ENCODE measurements at regions not wholly inside any gene's neighbourhood (a gene's known extent, or its start where the extent isn't known, plus 50 kb on each side); places are given as distances from the start of the nearest gene placed in this dataset.

DNA sequence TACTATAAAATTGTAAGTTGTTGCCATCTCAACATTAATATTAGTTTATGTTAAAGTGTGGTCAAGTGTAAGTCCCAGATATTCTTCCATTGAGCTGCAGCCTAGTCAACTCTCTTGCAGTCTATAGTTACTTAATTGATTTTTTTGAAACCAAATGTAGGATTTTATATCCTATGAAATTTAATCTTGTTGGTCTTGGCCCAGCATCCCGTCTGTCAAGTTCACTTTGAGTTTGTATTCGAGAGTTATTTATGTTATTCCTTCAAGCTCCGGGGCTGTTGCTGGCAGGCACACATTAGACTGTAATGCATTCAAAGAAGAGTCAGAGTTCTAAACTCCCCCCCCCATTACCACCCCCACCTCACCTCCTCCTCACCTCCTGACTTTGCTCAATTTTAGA, 71.0 kb upstream of the SPACA1 start:
- TF ChIP-seq, protein P1, sequence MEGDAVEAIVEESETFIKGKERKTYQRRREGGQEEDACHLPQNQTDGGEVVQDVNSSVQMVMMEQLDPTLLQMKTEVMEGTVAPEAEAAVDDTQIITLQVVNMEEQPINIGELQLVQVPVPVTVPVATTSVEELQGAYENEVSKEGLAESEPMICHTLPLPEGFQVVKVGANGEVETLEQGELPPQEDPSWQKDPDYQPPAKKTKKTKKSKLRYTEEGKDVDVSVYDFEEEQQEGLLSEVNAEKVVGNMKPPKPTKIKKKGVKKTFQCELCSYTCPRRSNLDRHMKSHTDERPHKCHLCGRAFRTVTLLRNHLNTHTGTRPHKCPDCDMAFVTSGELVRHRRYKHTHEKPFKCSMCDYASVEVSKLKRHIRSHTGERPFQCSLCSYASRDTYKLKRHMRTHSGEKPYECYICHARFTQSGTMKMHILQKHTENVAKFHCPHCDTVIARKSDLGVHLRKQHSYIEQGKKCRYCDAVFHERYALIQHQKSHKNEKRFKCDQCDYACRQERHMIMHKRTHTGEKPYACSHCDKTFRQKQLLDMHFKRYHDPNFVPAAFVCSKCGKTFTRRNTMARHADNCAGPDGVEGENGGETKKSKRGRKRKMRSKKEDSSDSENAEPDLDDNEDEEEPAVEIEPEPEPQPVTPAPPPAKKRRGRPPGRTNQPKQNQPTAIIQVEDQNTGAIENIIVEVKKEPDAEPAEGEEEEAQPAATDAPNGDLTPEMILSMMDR (IDR thresholded peaks at IDR 0.05) = no peak
- no peaks in the 10 kb centered on the region for H3K36me3 ChIP-seq
- H3K9me3 ChIP-seq = no peaks in the 10 kb centered on the region
- H3K4me3 ChIP-seq = no peak overlapping the region
- intact Hi-C loops (cut with DNase I) = no loop called here
- no peak overlapping the region for H3K27ac ChIP-seq
- H3K4me1 ChIP-seq = no peaks in the 10 kb centered on the region
- H3K27me3 ChIP-seq = peaks cover 0 to 4% of the 10 kb centered on the region in 2 donors
- DNase-seq (no peak), ATAC-seq (no peak)

GRCh38 chr6:87975561-87975960, 72.1 kb upstream of the SPACA1 start:
- no peak overlapping the region for H3K27ac ChIP-seq
- H3K36me3 ChIP-seq = no peaks in the 10 kb centered on the region
- intact Hi-C loops (cut with DNase I) = no loop called here
- peaks cover 0 to 4% of the 10 kb centered on the region in 2 donors for H3K27me3 ChIP-seq
- H3K4me1 ChIP-seq = no peaks in the 10 kb centered on the region
- DNase-seq = no peak
- TF ChIP-seq, protein P1 (IDR thresholded peaks at IDR 0.05) = no peak
- H3K9me3 ChIP-seq = no peaks in the 10 kb centered on the region
- no peak overlapping the region for H3K4me3 ChIP-seq
- ATAC-seq = no peak

DNA sequence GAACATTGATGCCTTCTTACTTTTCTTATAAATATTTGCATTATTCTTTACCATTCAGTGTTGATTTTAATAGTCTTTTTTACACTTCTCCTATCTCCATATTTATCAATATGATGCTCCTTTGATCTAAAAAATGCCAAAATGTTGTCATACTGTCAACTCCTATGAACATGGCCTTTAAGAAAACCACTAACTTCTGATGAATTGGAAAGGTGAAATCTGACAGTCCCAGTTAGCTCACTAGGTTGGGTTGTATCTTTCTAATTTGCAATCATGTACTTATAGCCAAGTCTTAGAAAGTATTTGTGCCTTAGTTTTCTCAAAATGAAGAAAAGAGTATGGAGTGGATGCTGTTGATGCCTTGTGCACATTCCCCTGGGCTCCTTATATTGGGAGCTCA, 75.4 kb upstream of the SPACA1 start:
- Histone ChIP-seq H3K4me1 (no peaks in the 10 kb centered on the region), H3K9me3 (no peaks in the 10 kb centered on the region), H3K27me3 (peaks cover 0 to 35% of the 10 kb centered on the region in 2 donors), H3K36me3 (no peaks in the 10 kb centered on the region), H3K4me3 (no peak overlapping the region), H3K27ac (no peak overlapping the region)
- DNase-seq (no peak), ATAC-seq (no peak)
- TF ChIP-seq, protein P1 (IDR thresholded peaks at IDR 0.05) = no peak
- intact Hi-C loops (cut with DNase I) = no loop called here

DNA sequence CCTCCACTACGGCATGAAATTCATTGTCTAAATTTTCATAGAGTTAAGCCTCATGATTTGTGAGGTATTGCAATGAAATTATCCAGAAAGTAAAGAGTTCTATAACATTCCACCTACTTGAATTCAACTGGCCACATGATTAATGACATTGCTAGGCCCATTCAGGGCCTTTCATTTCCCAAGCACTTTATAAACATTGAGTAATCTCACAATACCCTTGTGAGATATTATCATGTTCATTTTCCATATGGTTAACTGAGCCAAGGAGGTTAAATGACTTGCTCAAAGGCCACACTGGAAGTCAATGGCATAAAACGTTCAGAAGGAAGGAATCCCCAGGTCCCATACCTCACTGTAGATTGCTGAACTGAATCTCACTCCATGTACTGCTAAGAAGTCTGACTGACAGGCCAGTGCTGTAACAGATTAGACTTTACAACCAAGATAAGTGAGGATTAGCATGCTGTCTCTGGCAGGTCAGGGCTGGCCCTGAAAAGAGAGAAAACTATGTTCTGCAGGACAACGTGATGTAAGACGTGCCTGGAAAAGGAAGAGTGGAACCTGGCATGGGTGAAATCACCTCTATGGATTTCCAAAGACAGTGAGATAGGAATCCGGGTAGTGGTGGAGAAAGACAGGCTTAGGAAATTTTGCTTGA, 75.9 kb upstream of the SPACA1 start:
- Histone ChIP-seq H3K4me3 (no peak overlapping the region), H3K27me3 (peaks cover 0 to 39% of the 10 kb centered on the region in 2 donors), H3K4me1 (no peaks in the 10 kb centered on the region), H3K9me3 (no peaks in the 10 kb centered on the region), H3K36me3 (no peaks in the 10 kb centered on the region), H3K27ac (no peak overlapping the region)
- TF ChIP-seq, protein P1 (IDR thresholded peaks at IDR 0.05) = no peak
- DNase-seq (no peak), ATAC-seq (no peak)
- intact Hi-C loops (cut with DNase I) = no loop called here

GRCh38 chr6:87968435-87969278, 79.0 kb upstream of the SPACA1 start:
- DNase-seq (peak in 3 of 4 donors; percentile 31 to 75 (median 67)), ATAC-seq (peak; percentile 94)
- Histone ChIP-seq H3K27me3 (peaks cover 0 to 35% of the 10 kb centered on the region in 2 donors), H3K27ac (no peak overlapping the region), H3K4me1 (no peaks in the 10 kb centered on the region), H3K9me3 (no peaks in the 10 kb centered on the region), H3K36me3 (no peaks in the 10 kb centered on the region), H3K4me3 (peak overlapping the region; percentile 18)
- TF ChIP-seq, protein P1 (IDR thresholded peaks at IDR 0.05) = no peak
- intact Hi-C loops (cut with DNase I) = no loop called here

All from left lung (tissue), 4 donors.